H1 (cell line): ENCODE measurements at regions not wholly inside any gene's neighbourhood (a gene's known extent, or its start where the extent isn't known, plus 50 kb on each side); places are given as distances from the start of the nearest gene placed in this dataset.

Experiments
- CTCF ChIA-PET: fragments of 300-600 bp; sonication (Branson Sonifier 250); formaldehyde crosslinking; loops from one replicate; lab custom pipeline; 2021; ENCODE audit not compliant: partially characterized antibody; lab: Charles Lee
- POLR2A ChIA-PET: fragments of 300-600 bp; sonication (Branson Sonifier 250); formaldehyde crosslinking; loops from one replicate; lab custom pipeline; 2021; ENCODE audit warnings: inconsistent platforms; ENCODE audit not compliant: partially characterized antibody; lab: Charles Lee
- DNase-seq, 2 experiments: peaks; one replicate each; pipeline versions ENCODE4 v3.0.0 to v3.0.0-alpha.2; 2010 to 2022; ENCODE audit warnings: low spot score in 2 of 2, low read depth in 1 of 2, mixed read lengths in 1 of 2
- FAIRE-seq: peaks from 2 replicates; lab custom pipeline; 2011; peaks lifted over from hg19 to GRCh38; lab: Jason Lieb, UNC
- H2AFZ ChIP-seq: 2 replicates; pipeline ENCODE4 v1.8.1; 2012; ENCODE audit warnings: low read length, inconsistent platforms
- H2AK5ac ChIP-seq: 2 replicates; pipeline ENCODE4 v1.6.1; 2013; ENCODE audit warnings: low read depth, low read length
- H2BK120ac ChIP-seq: replicated peaks from 2 replicates; pipeline ENCODE3; 2013; ENCODE audit warnings: low read depth, low read length, inconsistent platforms
- H2BK12ac ChIP-seq: 2 replicates; pipeline ENCODE4 v1.6.1; 2013; ENCODE audit warnings: low read depth, low read length
- H2BK15ac ChIP-seq: 2 replicates; pipeline ENCODE4 v1.6.1; 2013; ENCODE audit warnings: low read length
- H2BK20ac ChIP-seq: 2 replicates; pipeline ENCODE4 v1.6.1; 2013; ENCODE audit warnings: low read length
- H2BK5ac ChIP-seq: 2 replicates; pipeline ENCODE4 v1.6.1; 2013; ENCODE audit warnings: low read depth, low read length
- H3K14ac ChIP-seq: 2 replicates; pipeline ENCODE4 v1.6.1; 2013; ENCODE audit warnings: inconsistent platforms; ENCODE audit not compliant: insufficient read length
- H3K18ac ChIP-seq: 2 replicates; pipeline ENCODE4 v1.6.1; 2013; ENCODE audit warnings: low read length; ENCODE audit errors: extremely low read depth
- H3K23ac ChIP-seq: 2 replicates; pipeline ENCODE4 v1.6.1; 2013; ENCODE audit warnings: inconsistent platforms; ENCODE audit not compliant: insufficient read length
- H3K23me2 ChIP-seq: 2 replicates; pipeline ENCODE4 v1.6.1; 2013; ENCODE audit warnings: low read depth, low read length
- H3K27ac ChIP-seq: 2 replicates; pipeline ENCODE4 v1.6.1; 2011; ENCODE audit warnings: low read depth, low read length, inconsistent platforms
- H3K27me3 ChIP-seq, 4 experiments: replicated peaks in 1 of 4; 1 replicate in 1 of 4; 2 replicates in 3 of 4; pipeline versions ENCODE4 v1.6.1 to v1.8.1; 2011 to 2013; ENCODE audit warnings: low read length in 3 of 4, mild to moderate bottlenecking in 3 of 4, inconsistent platforms in 2 of 4, mixed read lengths in 2 of 4, moderate library complexity in 1 of 4; ENCODE audit not compliant: control insufficient read depth in 3 of 4, insufficient read depth in 3 of 4; ENCODE audit errors: extremely low read depth in 1 of 4
- H3K36me3 ChIP-seq, 4 experiments: 2 replicates each; pipeline versions ENCODE4 v1.6.1 to v1.8.1; 2011 to 2013; ENCODE audit warnings: mild to moderate bottlenecking in 4 of 4, low read length in 3 of 4, moderate library complexity in 2 of 4, control low read depth in 1 of 4, inconsistent platforms in 1 of 4; ENCODE audit not compliant: insufficient read depth in 4 of 4, control insufficient read depth in 2 of 4
- H3K4ac ChIP-seq: replicated peaks from 2 replicates; pipeline ENCODE3; 2013; ENCODE audit warnings: low read length, low read depth, mixed read lengths, inconsistent platforms; ENCODE audit not compliant: insufficient read length
- H3K4me1 ChIP-seq, 4 experiments: replicated peaks in 1 of 4; 1 replicate in 1 of 4; 2 replicates in 3 of 4; pipeline versions ENCODE4 v1.6.1 to v1.8.1; 2011 to 2013; ENCODE audit warnings: low read length in 3 of 4, inconsistent platforms in 2 of 4, mixed read lengths in 1 of 4; ENCODE audit not compliant: insufficient read depth in 4 of 4, control insufficient read depth in 3 of 4
- H3K4me2 ChIP-seq, 2 experiments: 2 replicates each; pipeline versions ENCODE4 v1.6.1 to v1.8.1; 2011 to 2013; ENCODE audit warnings: low read depth in 2 of 2, low read length in 2 of 2, control low read depth in 1 of 2, inconsistent platforms in 1 of 2, mild to moderate bottlenecking in 1 of 2; ENCODE audit not compliant: insufficient read depth in 1 of 2
- H3K4me3 ChIP-seq, 4 experiments: fragments of 200-600, 300-600 bp in 1 of 4; sonication (generic), shearing (Covaris generic), sonication (Bioruptor Twin) in 1 of 4; 2 replicates each; pipeline versions ENCODE4 v1.5.1 to v1.8.1; 2011 to 2016; ENCODE audit warnings: low read length in 4 of 4, low read depth in 3 of 4, control low read depth in 2 of 4, inconsistent platforms in 2 of 4, mild to moderate bottlenecking in 2 of 4, mixed read lengths in 1 of 4, moderate library complexity in 1 of 4; ENCODE audit not compliant: insufficient read depth in 2 of 4; ENCODE audit errors: extremely low read depth in 1 of 4
- H3K56ac ChIP-seq: replicated peaks from 2 replicates; pipeline ENCODE3; 2013; ENCODE audit warnings: low read depth, mild to moderate bottlenecking, mixed read lengths, low read length, inconsistent platforms; ENCODE audit not compliant: insufficient read length
- H3K79me1 ChIP-seq: 2 replicates; pipeline ENCODE4 v1.6.1; 2013; ENCODE audit warnings: low read depth, low read length, control low read depth
- H3K79me2 ChIP-seq, 2 experiments: 2 replicates each; pipeline versions ENCODE4 v1.6.1 to v1.8.1; 2012 to 2013; ENCODE audit warnings: low read length in 2 of 2, mild to moderate bottlenecking in 2 of 2, inconsistent platforms in 1 of 2; ENCODE audit not compliant: insufficient read depth in 2 of 2, control insufficient read depth in 1 of 2
- H3K9ac ChIP-seq, 4 experiments: replicated peaks in 1 of 4; 1 replicate in 1 of 4; 2 replicates in 3 of 4; pipeline versions ENCODE4 v1.6.1 to v1.8.1; 2011 to 2013; ENCODE audit warnings: low read depth in 3 of 4, low read length in 3 of 4, control low read depth in 2 of 4, mild to moderate bottlenecking in 2 of 4, moderate library complexity in 2 of 4, inconsistent platforms in 1 of 4; ENCODE audit errors: extremely low read depth in 1 of 4
- H3K9me3 ChIP-seq, 2 experiments: 2 replicates each; pipeline versions ENCODE4 v1.6.1 to v1.8.1; 2012 to 2013; ENCODE audit warnings: mild to moderate bottlenecking in 2 of 2, moderate library complexity in 2 of 2, control low read depth in 1 of 2, inconsistent platforms in 1 of 2, low read depth in 1 of 2, low read length in 1 of 2, mixed read lengths in 1 of 2; ENCODE audit not compliant: insufficient read depth in 2 of 2
- H4K20me1 ChIP-seq, 2 experiments: replicated peaks in 1 of 2; 2 replicates each; pipeline versions ENCODE3 to v1.8.1; 2011 to 2013; ENCODE audit warnings: inconsistent platforms in 2 of 2, low read length in 2 of 2, mild to moderate bottlenecking in 1 of 2; ENCODE audit not compliant: insufficient read depth in 2 of 2, control insufficient read depth in 1 of 2
- H4K5ac ChIP-seq: 2 replicates; pipeline ENCODE4 v1.6.1; 2013; ENCODE audit warnings: low read length, low read depth, mixed read lengths, inconsistent platforms; ENCODE audit not compliant: insufficient read length
- H4K8ac ChIP-seq: 2 replicates; pipeline ENCODE4 v1.8.0; 2013; ENCODE audit warnings: mild to moderate bottlenecking, moderate library complexity, low read length, inconsistent platforms; ENCODE audit not compliant: insufficient read depth; ENCODE audit errors: extremely low read depth
- H4K91ac ChIP-seq: replicated peaks from 2 replicates; pipeline ENCODE3; 2013; ENCODE audit warnings: low read length, mixed read lengths, inconsistent platforms; ENCODE audit not compliant: insufficient read length
- ASH2L ChIP-seq: fragments of 200-600, 300-600 bp; sonication (generic); IDR thresholded peaks from one replicate; pipeline ENCODE4 v1.7.1; 2017; ENCODE audit warnings: low read length
- BRCA1 ChIP-seq: IDR thresholded peaks from 2 replicates; pipeline ENCODE4 v1.6.1; 2012; ENCODE audit warnings: low read depth, low read length, improper control_type of control experiment
- CTCF ChIP-seq, 3 experiments: IDR thresholded peaks; 1 replicate in 2 of 3; 2 replicates in 1 of 3; pipeline versions ENCODE4 v1.5.1 to v1.6.1; 2011; ENCODE audit warnings: low read length in 3 of 3, mild to moderate bottlenecking in 3 of 3, inconsistent platforms in 2 of 3, low read depth in 1 of 3, moderate library complexity in 1 of 3; ENCODE audit not compliant: insufficient read depth in 1 of 3; ENCODE audit errors: control extremely low read depth in 1 of 3
- EP300 ChIP-seq, 2 experiments: IDR thresholded peaks; 1 replicate in 1 of 2; 2 replicates in 1 of 2; pipeline ENCODE4 v1.6.1; 2011 to 2012; ENCODE audit warnings: low read depth in 2 of 2, low read length in 2 of 2, mild to moderate bottlenecking in 2 of 2, borderline replicate concordance in 1 of 2, inconsistent platforms in 1 of 2, moderate library complexity in 1 of 2
- JUN ChIP-seq: IDR thresholded peaks from 2 replicates; pipeline ENCODE4 v1.6.1; 2011; ENCODE audit warnings: low read depth, mild to moderate bottlenecking, improper control_type of control experiment, low read length
- NRF1 ChIP-seq: IDR thresholded peaks from 2 replicates; pipeline ENCODE4 v1.6.1; 2011; ENCODE audit warnings: mild to moderate bottlenecking, low read depth, low read length, improper control_type of control experiment
- RAD21 ChIP-seq, 2 experiments: IDR thresholded peaks in 1 of 2; conservative IDR thresholded peaks in 1 of 2; 2 replicates each; pipeline ENCODE4 v1.6.1; 2011; ENCODE audit warnings: low read depth in 2 of 2, low read length in 2 of 2, improper control_type of control experiment in 1 of 2, inconsistent platforms in 1 of 2, mild to moderate bottlenecking in 1 of 2, moderate library complexity in 1 of 2
- WGBS, 2 experiments: shearing (Covaris generic) in 1 of 2; methylation state at CpG; one replicate each; pipeline versions ENCODE4 v1.1.6 to v1.1.7; 2013 to 2015; ENCODE audit warnings: low lambda C conversion rate in 2 of 2, mixed read lengths in 2 of 2, inconsistent platforms in 1 of 2, low coverage in 1 of 2, missing lambda C conversion rate in 1 of 2; ENCODE audit not compliant: insufficient replicate concordance in 2 of 2, insufficient coverage in 1 of 2, insufficient read length in 1 of 2; ENCODE audit errors: extremely low coverage in 1 of 2, missing lambda C conversion rate in 1 of 2; 5-methylcytosine and 5-hydroxymethylcytosine counted together
- TF ChIP-seq, protein P1 (sequence below): IDR thresholded peaks from 2 replicates; pipeline ENCODE4 v1.6.1; 2012; ENCODE audit warnings: low read length, inconsistent platforms

DNA sequence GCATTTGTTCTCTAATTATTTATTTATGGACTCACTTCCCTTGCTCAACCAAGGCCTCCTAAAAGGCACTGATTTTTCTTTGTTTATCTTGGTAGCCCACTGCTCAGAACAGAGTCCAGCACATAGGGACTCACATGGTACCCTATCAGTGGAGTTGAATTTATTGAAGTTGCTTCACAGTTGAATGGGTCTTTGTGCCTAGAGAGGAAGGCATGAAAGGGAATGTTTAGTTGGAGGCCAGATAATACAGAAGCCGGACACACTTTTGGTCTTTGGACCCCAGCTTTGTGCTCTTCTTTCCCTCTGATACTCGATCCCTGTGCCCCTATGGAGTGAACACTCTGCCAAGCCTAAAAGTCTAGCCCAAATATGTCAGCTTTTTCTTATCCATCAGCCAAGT, 429.0 kb downstream of the PRDM2 start:
- H2BK120ac ChIP-seq = no peak overlapping the region
- H3K23ac ChIP-seq = no peak overlapping the region
- 85% methylated on average over 2 of the region's 2 CpGs; no CpG with 5 or more reads in 1 of the 2 experiments for WGBS, 2 experiments
- no peak overlapping the region for H3K14ac ChIP-seq
- no peak overlapping the region for H2BK5ac ChIP-seq
- H3K18ac ChIP-seq = no peak overlapping the region
- H3K79me2 ChIP-seq = no peaks in the 10 kb centered on the region
- H3K36me3 ChIP-seq = no peaks in the 10 kb centered on the region
- no peak overlapping the region for H3K9ac ChIP-seq
- H3K4me2 ChIP-seq = no peak overlapping the region
- H3K4me1 ChIP-seq = no peaks in the 10 kb centered on the region
- no peaks in the 10 kb centered on the region for H3K79me1 ChIP-seq
- H3K23me2 ChIP-seq = no peaks in the 10 kb centered on the region
- H2BK12ac ChIP-seq = no peak overlapping the region
- ChIA-PET POLR2A (no interaction called here), CTCF (no interaction called here)
- no peak for FAIRE-seq
- no peak overlapping the region for H2AK5ac ChIP-seq
- no peak overlapping the region for H2AFZ ChIP-seq
- no peaks in the 10 kb centered on the region for H3K27me3 ChIP-seq
- no peaks in the 10 kb centered on the region for H4K20me1 ChIP-seq
- H4K91ac ChIP-seq = no peak overlapping the region
- no peak overlapping the region for H3K4ac ChIP-seq
- no peak overlapping the region for H4K8ac ChIP-seq
- TF ChIP-seq EP300 (IDR thresholded peaks at IDR 0.05; ENCODE audit: borderline replicate concordance in 1 of 2, low read depth in 2 of 2, low read length in 2 of 2) = no peak
- no peak for TF ChIP-seq BRCA1
- no peak for TF ChIP-seq NRF1
- no peak for TF ChIP-seq JUN
- no peak for TF ChIP-seq CTCF (IDR thresholded peaks at IDR 0.05; ENCODE audit: control extremely low read depth in 1 of 3, insufficient read depth in 1 of 3, low read depth in 1 of 3, low read length in 3 of 3)
- TF ChIP-seq, protein P1, sequence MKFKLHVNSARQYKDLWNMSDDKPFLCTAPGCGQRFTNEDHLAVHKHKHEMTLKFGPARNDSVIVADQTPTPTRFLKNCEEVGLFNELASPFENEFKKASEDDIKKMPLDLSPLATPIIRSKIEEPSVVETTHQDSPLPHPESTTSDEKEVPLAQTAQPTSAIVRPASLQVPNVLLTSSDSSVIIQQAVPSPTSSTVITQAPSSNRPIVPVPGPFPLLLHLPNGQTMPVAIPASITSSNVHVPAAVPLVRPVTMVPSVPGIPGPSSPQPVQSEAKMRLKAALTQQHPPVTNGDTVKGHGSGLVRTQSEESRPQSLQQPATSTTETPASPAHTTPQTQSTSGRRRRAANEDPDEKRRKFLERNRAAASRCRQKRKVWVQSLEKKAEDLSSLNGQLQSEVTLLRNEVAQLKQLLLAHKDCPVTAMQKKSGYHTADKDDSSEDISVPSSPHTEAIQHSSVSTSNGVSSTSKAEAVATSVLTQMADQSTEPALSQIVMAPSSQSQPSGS = no peak
- no peak for TF ChIP-seq RAD21 (IDR thresholded peaks at IDR 0.05 in 1 of 2, conservative IDR thresholded peaks at IDR 0.05 in 1 of 2; ENCODE audit: low read depth in 2 of 2, low read length in 2 of 2)
- no peak for TF ChIP-seq ASH2L
- H2BK15ac ChIP-seq = no peak overlapping the region
- H4K5ac ChIP-seq = no peak overlapping the region
- no peak for DNase-seq
- H3K9me3 ChIP-seq = no peaks in the 10 kb centered on the region
- H2BK20ac ChIP-seq = 0 out of 2 replicates have a peak overlapping the region, but pooled peaks have one; percentile 7
- no peak overlapping the region for H3K27ac ChIP-seq
- no peak overlapping the region for H3K4me3 ChIP-seq
- H3K56ac ChIP-seq = no peak overlapping the region
